ENCODE measurements at regions not wholly inside any gene's neighbourhood (a gene's known extent, or its start where the extent isn't known, plus 50 kb on each side); places are given as distances from the start of the nearest gene placed in this dataset.

GRCh38 chr3:187807086-187807862 is 62.0 kb upstream of the BCL6 start:
- DNase-seq (ENCODE audit: low spot score in 2 of 2), result no peak
- TF ChIP-seq CTCF (IDR thresholded peaks at IDR 0.05) (no peak), POLR2A (IDR thresholded peaks at IDR 0.05) (no peak)
- 53 to 54% methylated on average over 3 of the region's 3 CpGs for WGBS, 2 donors

GRCh38 chr3:187808527-187808895 is 63.2 kb upstream of the BCL6 start:
- WGBS, 2 donors, result 43 to 54% methylated on average over 3 of the region's 3 CpGs
- TF ChIP-seq POLR2A (IDR thresholded peaks at IDR 0.05) (no peak), CTCF (IDR thresholded peaks at IDR 0.05) (no peak)
- H3K4me3 ChIP-seq (ENCODE audit: low read depth, poor library complexity, severe bottlenecking), result no peak overlapping the region
- DNase-seq (ENCODE audit: low spot score in 2 of 2), result no peak
- intact Hi-C loops (cut with DNase I; ENCODE audit: low total_unique reads), result no loop called here

More at GRCh38 chr3:187807086-187807862, 62.0 kb upstream of the BCL6 start:
- intact Hi-C loops (cut with DNase I; ENCODE audit: low total_unique reads), result no loop called here
- H3K4me3 ChIP-seq (ENCODE audit: low read depth, poor library complexity, severe bottlenecking), result no peak overlapping the region

GRCh38 chr3:187809612-187809991 is 64.3 kb upstream of the BCL6 start:
- 62 to 63% methylated on average over 3 of the region's 3 CpGs for WGBS, 2 donors
- DNase-seq (ENCODE audit: low spot score in 2 of 2), result no peak
- intact Hi-C loops (cut with DNase I; ENCODE audit: low total_unique reads), result no loop called here
- TF ChIP-seq CTCF (IDR thresholded peaks at IDR 0.05) (no peak), POLR2A (IDR thresholded peaks at IDR 0.05) (no peak)
- no peak overlapping the region for H3K4me3 ChIP-seq (ENCODE audit: low read depth, poor library complexity, severe bottlenecking)

- 62 to 65% methylated on average over 3 of the region's 3 CpGs for WGBS, 2 donors
- intact Hi-C loops (cut with DNase I; ENCODE audit: low total_unique reads), result no loop called here
- no peak for TF ChIP-seq POLR2A (IDR thresholded peaks at IDR 0.05)
- TF ChIP-seq CTCF (IDR thresholded peaks at IDR 0.05), result no peak
- no peak for DNase-seq (ENCODE audit: low spot score in 2 of 2)
- H3K4me3 ChIP-seq (ENCODE audit: low read depth, poor library complexity, severe bottlenecking), result no peak overlapping the region
Measured at GRCh38 chr3:187810021-187810446, 64.8 kb upstream of the BCL6 start.

GRCh38 chr3:187811585-187812250 is 66.5 kb upstream of the BCL6 start:
- intact Hi-C loops (cut with DNase I; ENCODE audit: low total_unique reads), result no loop called here
- DNase-seq (ENCODE audit: low spot score in 2 of 2), result no peak
- H3K4me3 ChIP-seq (ENCODE audit: low read depth, poor library complexity, severe bottlenecking), result no peak overlapping the region
- TF ChIP-seq POLR2A (IDR thresholded peaks at IDR 0.05) (no peak), CTCF (IDR thresholded peaks at IDR 0.05) (no peak)
- 28 to 45% methylated on average over 4 of the region's 4 CpGs for WGBS, 2 donors

Measured in lower leg skin (tissue), 4 donors.